ENCODE measurements at regions not wholly inside any gene's neighbourhood (a gene's known extent, or its start where the extent isn't known, plus 50 kb on each side); places are given as distances from the start of the nearest gene placed in this dataset.

DNA sequence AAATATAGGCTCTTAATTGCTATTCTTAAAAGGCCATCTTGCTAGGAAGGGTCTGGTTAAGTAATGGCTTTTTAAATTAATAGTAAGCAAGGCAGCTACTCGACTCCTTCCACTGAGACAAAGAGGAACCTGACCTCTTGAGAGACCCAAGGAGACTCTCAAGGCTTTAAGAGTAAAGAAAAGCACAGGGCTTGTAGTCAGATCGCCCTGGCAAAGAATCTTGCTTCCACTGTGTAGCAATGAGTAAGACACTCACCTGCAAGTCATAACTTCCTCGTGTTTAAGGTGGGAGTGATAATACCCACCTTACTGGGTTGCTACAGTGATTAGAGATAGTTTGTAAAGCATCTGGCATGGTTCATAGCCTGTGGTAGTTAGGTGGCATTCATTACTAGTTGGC is 274.5 kb downstream of the TSN start:
- Mint-ChIP-seq H3K9me3 (ENCODE audit: unreplicated experiment) (no peaks in the 10 kb centered on the region), H3K27me3 (ENCODE audit: low read depth, unreplicated experiment) (no peaks in the 10 kb centered on the region), H3K4me3 (ENCODE audit: unreplicated experiment) (no peak overlapping the region), H3K36me3 (ENCODE audit: low read depth, unreplicated experiment) (no peaks in the 10 kb centered on the region), H3K27ac (ENCODE audit: unreplicated experiment) (no peak overlapping the region), H3K4me1 (ENCODE audit: low read depth, unreplicated experiment) (peaks cover 34% of the 10 kb centered on the region)
- no peak overlapping the region for H3K27ac ChIP-seq (ENCODE audit: low read depth, low read length)
- DNase-seq (ENCODE audit: low read depth) (no peak), FAIRE-seq (no peak)
- H2AFZ ChIP-seq (ENCODE audit: low read depth, low read length), result no peak overlapping the region
- no peaks in the 10 kb centered on the region for H3K36me3 ChIP-seq (ENCODE audit: insufficient read depth, low read length)
- H3K79me2 ChIP-seq (ENCODE audit: insufficient read depth, low read length), result no peaks in the 10 kb centered on the region
- H3K9me3 ChIP-seq (ENCODE audit: insufficient read depth, low read depth, low read length), result no peaks in the 10 kb centered on the region
- peaks cover 20% of the 10 kb centered on the region for H3K4me1 ChIP-seq (ENCODE audit: insufficient read depth, low read length)
- H3K27me3 ChIP-seq (ENCODE audit: insufficient read depth, low read length), result no peaks in the 10 kb centered on the region
- H4K20me1 ChIP-seq (ENCODE audit: insufficient read depth, low read length), result no peaks in the 10 kb centered on the region
- no peak overlapping the region for H3K4me2 ChIP-seq (ENCODE audit: low read length)
- no peak for TF ChIP-seq EZH2 (IDR thresholded peaks at IDR 0.05; ENCODE audit: insufficient read depth, low read length)
- TF ChIP-seq, protein P1, sequence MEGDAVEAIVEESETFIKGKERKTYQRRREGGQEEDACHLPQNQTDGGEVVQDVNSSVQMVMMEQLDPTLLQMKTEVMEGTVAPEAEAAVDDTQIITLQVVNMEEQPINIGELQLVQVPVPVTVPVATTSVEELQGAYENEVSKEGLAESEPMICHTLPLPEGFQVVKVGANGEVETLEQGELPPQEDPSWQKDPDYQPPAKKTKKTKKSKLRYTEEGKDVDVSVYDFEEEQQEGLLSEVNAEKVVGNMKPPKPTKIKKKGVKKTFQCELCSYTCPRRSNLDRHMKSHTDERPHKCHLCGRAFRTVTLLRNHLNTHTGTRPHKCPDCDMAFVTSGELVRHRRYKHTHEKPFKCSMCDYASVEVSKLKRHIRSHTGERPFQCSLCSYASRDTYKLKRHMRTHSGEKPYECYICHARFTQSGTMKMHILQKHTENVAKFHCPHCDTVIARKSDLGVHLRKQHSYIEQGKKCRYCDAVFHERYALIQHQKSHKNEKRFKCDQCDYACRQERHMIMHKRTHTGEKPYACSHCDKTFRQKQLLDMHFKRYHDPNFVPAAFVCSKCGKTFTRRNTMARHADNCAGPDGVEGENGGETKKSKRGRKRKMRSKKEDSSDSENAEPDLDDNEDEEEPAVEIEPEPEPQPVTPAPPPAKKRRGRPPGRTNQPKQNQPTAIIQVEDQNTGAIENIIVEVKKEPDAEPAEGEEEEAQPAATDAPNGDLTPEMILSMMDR (IDR thresholded peaks at IDR 0.05; ENCODE audit: insufficient read depth, low read depth, low read length), result no peak
- no peak overlapping the region for H3K9ac ChIP-seq (ENCODE audit: low read length)
- H3K4me3 ChIP-seq (ENCODE audit: insufficient read depth, low read depth, low read length), result no peak overlapping the region

DNA sequence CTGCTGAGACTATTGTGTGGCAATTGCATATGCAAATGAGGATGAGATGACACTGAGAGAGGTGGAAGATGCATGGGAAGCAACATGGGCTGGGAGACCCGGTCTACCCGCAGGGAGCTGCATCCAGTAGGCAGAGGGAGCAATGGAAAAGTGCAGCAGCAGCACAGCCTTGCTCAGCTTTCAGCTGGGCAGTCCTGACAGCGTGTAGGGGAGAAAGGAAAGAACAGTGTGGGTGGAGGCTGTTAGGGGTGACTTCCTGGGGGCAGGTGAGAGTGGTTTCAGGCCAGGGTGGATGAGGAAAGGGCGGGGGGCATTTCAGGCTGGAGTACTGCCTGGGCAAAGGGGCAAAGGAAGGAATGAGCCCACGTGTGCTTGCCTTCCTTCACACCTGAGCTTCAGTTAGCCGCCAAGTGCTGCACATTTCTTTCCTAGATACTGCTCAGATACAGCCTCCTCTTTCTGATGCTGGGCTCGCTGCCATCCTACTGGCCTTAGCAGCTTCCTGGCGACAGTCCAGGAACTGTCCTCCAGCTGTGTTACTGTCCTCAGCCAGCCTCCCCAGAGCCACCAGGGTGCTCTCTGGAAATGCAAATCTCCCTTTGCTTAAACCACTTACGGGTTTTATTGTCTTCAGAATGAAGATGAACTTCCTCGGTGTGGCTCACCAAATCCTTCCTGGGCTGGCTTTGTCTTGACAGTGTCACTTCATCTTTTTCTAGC is 276.3 kb downstream of the TSN start:
- DNase-seq (ENCODE audit: low read depth) (no peak), FAIRE-seq (no peak)
- H3K9me3 ChIP-seq (ENCODE audit: insufficient read depth, low read depth, low read length), result no peaks in the 10 kb centered on the region
- TF ChIP-seq, protein P1 (IDR thresholded peaks at IDR 0.05; ENCODE audit: insufficient read depth, low read depth, low read length), result no peak
- TF ChIP-seq EZH2 (IDR thresholded peaks at IDR 0.05; ENCODE audit: insufficient read depth, low read length), result no peak
- H2AFZ ChIP-seq (ENCODE audit: low read depth, low read length), result no peak overlapping the region
- H3K9me3 Mint-ChIP-seq (ENCODE audit: unreplicated experiment), result no peaks in the 10 kb centered on the region
- no peak overlapping the region for H3K9ac ChIP-seq (ENCODE audit: low read length)
- H3K4me3 Mint-ChIP-seq (ENCODE audit: unreplicated experiment), result no peak overlapping the region
- H3K27me3 Mint-ChIP-seq (ENCODE audit: low read depth, unreplicated experiment), result no peaks in the 10 kb centered on the region
- peaks cover 20% of the 10 kb centered on the region for H3K4me1 ChIP-seq (ENCODE audit: insufficient read depth, low read length)
- H3K79me2 ChIP-seq (ENCODE audit: insufficient read depth, low read length), result no peaks in the 10 kb centered on the region
- H3K4me2 ChIP-seq (ENCODE audit: low read length), result no peak overlapping the region
- H3K27me3 ChIP-seq (ENCODE audit: insufficient read depth, low read length), result no peaks in the 10 kb centered on the region
- no peaks in the 10 kb centered on the region for H3K36me3 Mint-ChIP-seq (ENCODE audit: low read depth, unreplicated experiment)
- no peak overlapping the region for H3K4me3 ChIP-seq (ENCODE audit: insufficient read depth, low read depth, low read length)
- no peak overlapping the region for H3K27ac Mint-ChIP-seq (ENCODE audit: unreplicated experiment)
- H4K20me1 ChIP-seq (ENCODE audit: insufficient read depth, low read length), result no peaks in the 10 kb centered on the region
- H3K36me3 ChIP-seq (ENCODE audit: insufficient read depth, low read length), result no peaks in the 10 kb centered on the region
- H3K27ac ChIP-seq (ENCODE audit: low read depth, low read length), result no peak overlapping the region
- peaks cover 36% of the 10 kb centered on the region for H3K4me1 Mint-ChIP-seq (ENCODE audit: low read depth, unreplicated experiment)

DNA sequence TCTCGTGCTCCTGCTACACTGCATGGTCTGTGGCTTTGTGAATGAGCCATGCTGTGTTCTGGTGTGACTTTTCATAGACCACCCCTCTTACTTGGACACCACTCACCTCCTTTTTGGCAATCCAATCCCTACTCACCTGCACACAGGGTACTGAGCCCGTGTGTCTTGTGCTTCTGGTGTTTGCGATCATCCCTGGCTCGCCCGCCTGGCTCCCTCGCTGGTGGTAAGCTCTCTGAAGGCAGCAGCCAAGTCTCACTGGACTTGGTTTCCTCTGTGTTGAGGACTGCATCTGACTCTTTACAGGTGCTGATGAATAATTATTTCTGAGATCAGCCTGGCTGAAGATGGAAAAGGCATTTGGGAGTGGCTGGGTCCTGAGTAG is 276.8 kb downstream of the TSN start:
- no peaks in the 10 kb centered on the region for H3K36me3 ChIP-seq (ENCODE audit: insufficient read depth, low read length)
- Mint-ChIP-seq H3K27me3 (ENCODE audit: low read depth, unreplicated experiment) (no peaks in the 10 kb centered on the region), H3K4me3 (ENCODE audit: unreplicated experiment) (no peak overlapping the region), H3K27ac (ENCODE audit: unreplicated experiment) (no peak overlapping the region), H3K9me3 (ENCODE audit: unreplicated experiment) (no peaks in the 10 kb centered on the region), H3K36me3 (ENCODE audit: low read depth, unreplicated experiment) (no peaks in the 10 kb centered on the region), H3K4me1 (ENCODE audit: low read depth, unreplicated experiment) (peaks cover 36% of the 10 kb centered on the region)
- H3K79me2 ChIP-seq (ENCODE audit: insufficient read depth, low read length), result no peaks in the 10 kb centered on the region
- H3K27me3 ChIP-seq (ENCODE audit: insufficient read depth, low read length), result no peaks in the 10 kb centered on the region
- no peaks in the 10 kb centered on the region for H3K9me3 ChIP-seq (ENCODE audit: insufficient read depth, low read depth, low read length)
- no peak for TF ChIP-seq EZH2 (IDR thresholded peaks at IDR 0.05; ENCODE audit: insufficient read depth, low read length)
- TF ChIP-seq, protein P1 (IDR thresholded peaks at IDR 0.05; ENCODE audit: insufficient read depth, low read depth, low read length), result no peak
- no peak overlapping the region for H3K4me3 ChIP-seq (ENCODE audit: insufficient read depth, low read depth, low read length)
- peaks cover 19% of the 10 kb centered on the region for H3K4me1 ChIP-seq (ENCODE audit: insufficient read depth, low read length)
- no peak overlapping the region for H3K27ac ChIP-seq (ENCODE audit: low read depth, low read length)
- no peak overlapping the region for H3K9ac ChIP-seq (ENCODE audit: low read length)
- H3K4me2 ChIP-seq (ENCODE audit: low read length), result no peak overlapping the region
- H4K20me1 ChIP-seq (ENCODE audit: insufficient read depth, low read length), result no peaks in the 10 kb centered on the region
- DNase-seq (ENCODE audit: low read depth) (no peak), FAIRE-seq (no peak)
- no peak overlapping the region for H2AFZ ChIP-seq (ENCODE audit: low read depth, low read length)
